BLaER1 treated with 17β-estradiol and CSF1 and Interleukin-3, amounts not matched to agents 10 nM and 100 nM (cell line): ENCODE measurements at regions not wholly inside any gene's neighbourhood (a gene's known extent, or its start where the extent isn't known, plus 50 kb on each side); places are given as distances from the start of the nearest gene placed in this dataset.
A peak's percentile ranks its signal among the peaks of the same experiment; 100 is the strongest.

Experiments
- H3K27ac ChIP-seq, 11 experiments: shearing (Covaris generic); formaldehyde crosslinking; 2 replicates each; pipeline ENCODE4 v1.8.1; 2022
- H3K27me3 ChIP-seq, 11 experiments: shearing (Covaris generic); formaldehyde crosslinking; 2 replicates each; pipeline ENCODE4 v1.8.1; 2022
- H3K36me3 ChIP-seq, 11 experiments: shearing (Covaris generic); formaldehyde crosslinking; 2 replicates each; pipeline ENCODE4 v1.8.1; 2022
- H3K4me1 ChIP-seq, 10 experiments: shearing (Covaris generic); formaldehyde crosslinking; 2 replicates each; pipeline ENCODE4 v1.8.1; 2022
- H3K4me2 ChIP-seq, 11 experiments: shearing (Covaris generic); formaldehyde crosslinking; 2 replicates each; pipeline ENCODE4 v1.8.1; 2022
- H3K4me3 ChIP-seq, 10 experiments: shearing (Covaris generic); formaldehyde crosslinking; 2 replicates each; pipeline ENCODE4 v1.8.1; 2022
- H3K9ac ChIP-seq, 11 experiments: shearing (Covaris generic); formaldehyde crosslinking; 2 replicates each; pipeline ENCODE4 v1.8.1; 2022
- H3K9me3 ChIP-seq, 11 experiments: shearing (Covaris generic); formaldehyde crosslinking; replicated peaks in 1 of 11; 2 replicates each; pipeline ENCODE4 v1.8.1; 2022
- H4K20me1 ChIP-seq, 11 experiments: shearing (Covaris generic); formaldehyde crosslinking; 2 replicates each; pipeline ENCODE4 v1.8.1; 2022
- Cebpa-rat ChIP-seq, 11 experiments: shearing (Covaris generic); IDR thresholded peaks; 2 replicates each; pipeline ENCODE4 v1.8.1; 2022

DNA sequence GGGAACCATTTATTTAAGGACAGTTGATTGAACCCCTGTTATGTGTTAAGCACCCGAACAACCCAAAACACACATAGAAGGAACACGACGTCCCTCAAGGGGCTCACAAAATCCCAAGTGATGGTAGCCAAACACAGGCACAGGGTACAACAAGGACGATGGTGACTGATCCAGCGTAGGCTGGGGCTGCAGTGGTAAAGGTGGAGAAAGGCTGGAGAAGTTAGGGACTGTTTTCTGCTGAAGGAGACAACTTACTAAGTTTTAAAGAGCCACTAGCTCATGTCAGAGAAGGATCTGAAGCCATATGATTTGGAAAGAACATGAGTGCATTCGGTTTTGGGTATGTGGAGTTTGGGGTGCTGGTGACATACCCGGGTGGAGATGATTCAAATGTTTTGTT lies 229.6 kb upstream of the TNRC6C start:
- Histone ChIP-seq H3K4me3 (no peak overlapping the region), H4K20me1 (no peaks in the 10 kb centered on the region)
- no peak for TF ChIP-seq Cebpa-rat (IDR thresholded peaks at IDR 0.05)

DNA sequence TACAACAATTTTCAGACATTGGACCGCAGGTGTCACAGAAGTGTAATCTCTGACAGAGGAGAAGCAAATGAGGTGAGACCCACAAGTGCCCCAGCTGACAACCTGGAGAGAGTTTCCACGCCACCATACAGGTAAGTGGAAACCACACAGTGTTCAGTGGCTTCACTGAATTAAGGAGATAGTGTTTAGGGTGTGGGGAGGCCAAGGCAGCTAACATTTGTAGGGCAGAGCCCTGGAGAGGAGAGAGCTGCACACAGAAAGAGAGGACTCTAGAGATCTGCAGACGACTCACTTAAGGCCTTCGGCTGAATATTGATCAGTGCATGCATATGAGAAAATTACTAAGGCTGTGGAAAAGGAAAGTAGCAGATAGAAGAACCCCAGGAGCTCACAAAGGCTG lies 228.9 kb upstream of the TNRC6C start:
- H4K20me1 ChIP-seq, result no peaks in the 10 kb centered on the region
- H3K36me3 ChIP-seq, result no peaks in the 10 kb centered on the region; a peak in 1 of 22 replicates
- peaks cover 0 to 12% (median 0%) of the 10 kb centered on the region in 11 experiments; a peak in 7 of 22 replicates for H3K27me3 ChIP-seq
- H3K4me3 ChIP-seq, result no peak overlapping the region
- peaks cover 18 to 36% (median 32%) of the 10 kb centered on the region in 10 experiments for H3K4me1 ChIP-seq
- H3K4me2 ChIP-seq, result no peak overlapping the region
- no peak overlapping the region for H3K27ac ChIP-seq
- TF ChIP-seq Cebpa-rat (IDR thresholded peaks at IDR 0.05), result no peak
- H3K9ac ChIP-seq, result no peak overlapping the region
- H3K9me3 ChIP-seq, result peaks cover 31 to 48% (median 40%) of the 10 kb centered on the region in 11 experiments

More for the DNA sequence above, 229.6 kb upstream of the TNRC6C start:
- H3K4me2 ChIP-seq, result no peak overlapping the region
- peaks cover 27 to 42% (median 35%) of the 10 kb centered on the region in 11 experiments for H3K9me3 ChIP-seq
- no peak overlapping the region for H3K9ac ChIP-seq
- H3K27me3 ChIP-seq, result peaks cover 0 to 17% (median 0%) of the 10 kb centered on the region in 11 experiments; a peak in 7 of 22 replicates
- no peaks in the 10 kb centered on the region; a peak in 1 of 22 replicates for H3K36me3 ChIP-seq
- no peak overlapping the region for H3K27ac ChIP-seq
- peaks cover 17 to 39% (median 34%) of the 10 kb centered on the region in 10 experiments; a peak in 19 of 20 replicates for H3K4me1 ChIP-seq

DNA sequence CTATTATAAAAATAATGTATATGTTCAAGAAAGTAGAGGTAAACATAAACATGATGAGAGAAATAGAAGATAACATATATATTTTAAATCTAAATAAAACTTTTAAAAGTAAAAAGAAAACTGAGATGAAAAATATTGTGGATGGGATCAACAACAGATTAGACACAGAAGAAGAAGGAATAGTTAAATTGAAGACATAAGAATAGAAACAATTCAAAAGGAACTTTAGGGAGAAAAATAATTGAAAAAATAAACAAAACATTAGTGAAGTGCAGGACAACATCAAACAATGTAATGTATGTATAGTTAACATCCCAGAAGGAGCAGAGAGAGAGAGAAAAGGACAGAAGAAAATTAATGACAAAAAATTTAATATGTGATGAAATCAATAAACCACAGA lies 228.1 kb upstream of the TNRC6C start:
- Histone ChIP-seq H3K4me1 (peaks cover 12 to 36% (median 31%) of the 10 kb centered on the region in 10 experiments), H3K4me3 (no peak overlapping the region), H3K9ac (no peak overlapping the region), H3K36me3 (no peaks in the 10 kb centered on the region; a peak in 1 of 22 replicates), H3K27me3 (peaks cover 0 to 7% (median 0%) of the 10 kb centered on the region in 11 experiments; a peak in 7 of 22 replicates), H4K20me1 (no peaks in the 10 kb centered on the region), H3K9me3 (peaks cover 31 to 48% (median 40%) of the 10 kb centered on the region in 11 experiments), H3K4me2 (no peak overlapping the region), H3K27ac (no peak overlapping the region)
- no peak for TF ChIP-seq Cebpa-rat (IDR thresholded peaks at IDR 0.05)

DNA sequence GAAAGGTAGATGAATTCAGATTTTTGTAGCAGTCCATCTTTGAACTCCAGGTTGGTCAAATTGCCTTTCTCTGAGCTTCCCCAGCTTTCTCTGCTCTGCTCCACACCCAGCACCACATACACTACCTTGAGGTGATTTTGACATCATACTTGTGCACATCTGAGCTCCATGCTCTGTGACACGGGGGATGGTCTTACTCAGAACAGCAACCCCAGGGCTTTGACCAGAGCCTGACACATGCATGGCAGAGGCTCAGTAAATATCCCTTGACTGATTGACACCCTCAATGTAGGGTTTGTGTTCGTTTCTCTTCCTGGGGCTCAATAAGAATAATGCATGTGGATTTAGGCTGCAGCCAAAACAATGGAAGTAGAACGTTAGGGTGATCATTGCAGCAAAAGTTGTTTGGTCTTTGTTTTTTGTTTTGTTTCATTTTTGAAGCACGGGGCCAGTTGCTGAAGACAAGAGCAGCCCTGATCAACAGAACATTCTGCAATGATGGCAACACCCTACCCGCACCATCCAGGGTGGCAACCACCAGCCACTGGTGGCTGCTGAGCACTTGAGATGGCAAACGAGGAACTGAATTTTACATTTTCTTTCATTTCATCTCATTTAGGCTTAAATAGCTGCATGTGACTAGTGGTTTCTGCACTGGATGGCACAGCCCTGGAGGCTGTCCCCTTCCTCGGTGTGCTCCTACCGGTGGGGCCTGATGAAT lies 224.8 kb upstream of the TNRC6C start:
- Histone ChIP-seq H3K4me1 (peaks cover 7 to 14% (median 11%) of the 10 kb centered on the region in 10 experiments; a peak in 18 of 20 replicates), H3K27ac (no peak overlapping the region), H3K9ac (no peak overlapping the region), H3K4me2 (peak overlapping the region in 1 of 11 experiments; percentile 56; a peak in 3 of 22 replicates), H4K20me1 (no peaks in the 10 kb centered on the region), H3K36me3 (no peaks in the 10 kb centered on the region; a peak in 1 of 22 replicates), H3K4me3 (no peak overlapping the region), H3K9me3 (peaks cover 31 to 48% (median 40%) of the 10 kb centered on the region in 11 experiments), H3K27me3 (no peaks in the 10 kb centered on the region)
- no peak for TF ChIP-seq Cebpa-rat (IDR thresholded peaks at IDR 0.05)

DNA sequence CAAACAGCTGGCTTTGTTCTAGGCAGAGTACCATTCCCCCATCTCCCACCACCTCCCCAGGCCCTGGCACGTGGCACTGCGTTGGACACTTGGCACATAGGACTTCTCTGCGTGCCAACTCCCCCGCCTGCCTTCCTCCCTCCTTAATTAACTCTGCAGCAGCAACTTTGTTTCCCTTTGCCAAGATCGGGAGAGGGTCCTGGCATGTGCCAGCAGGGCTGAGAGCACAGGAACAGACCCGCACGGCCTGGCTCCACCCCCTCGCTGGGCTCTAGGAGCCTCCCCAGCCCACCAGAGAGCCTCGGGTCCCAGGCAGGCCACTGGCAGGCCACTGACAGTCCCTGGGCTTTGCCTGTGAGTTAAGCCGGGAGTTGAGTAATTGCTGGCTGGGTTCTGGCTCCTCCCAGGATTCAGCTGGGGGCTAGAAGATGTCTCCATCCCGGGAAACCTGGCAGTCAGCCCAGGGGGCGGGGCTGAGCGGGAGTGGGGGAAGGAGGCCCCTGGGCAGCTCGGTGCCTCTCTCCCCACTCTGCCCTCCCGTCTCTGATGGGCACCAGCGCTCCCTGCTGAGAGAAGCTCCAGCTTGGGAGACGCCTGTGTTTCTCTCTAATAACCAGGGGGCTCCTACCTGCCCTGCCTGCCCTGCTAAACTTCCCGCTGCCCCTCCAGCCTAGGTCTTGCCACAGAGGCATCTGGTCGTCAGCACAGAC lies 224.0 kb upstream of the TNRC6C start:
- no peaks in the 10 kb centered on the region for H3K27me3 ChIP-seq
- H3K4me2 ChIP-seq, result peak overlapping the region in 10 of 11 experiments; percentile 23 to 56 (median 47); a peak in 18 of 22 replicates
- no peaks in the 10 kb centered on the region for H4K20me1 ChIP-seq
- TF ChIP-seq Cebpa-rat (IDR thresholded peaks at IDR 0.05), result no peak
- no peak overlapping the region for H3K9ac ChIP-seq
- no peak overlapping the region for H3K27ac ChIP-seq
- H3K4me1 ChIP-seq, result peaks cover 7 to 14% (median 11%) of the 10 kb centered on the region in 10 experiments; a peak in 18 of 20 replicates
- H3K9me3 ChIP-seq, result peaks cover 31 to 46% (median 39%) of the 10 kb centered on the region in 11 experiments
- H3K4me3 ChIP-seq, result no peak overlapping the region
- no peaks in the 10 kb centered on the region; a peak in 1 of 22 replicates for H3K36me3 ChIP-seq

DNA sequence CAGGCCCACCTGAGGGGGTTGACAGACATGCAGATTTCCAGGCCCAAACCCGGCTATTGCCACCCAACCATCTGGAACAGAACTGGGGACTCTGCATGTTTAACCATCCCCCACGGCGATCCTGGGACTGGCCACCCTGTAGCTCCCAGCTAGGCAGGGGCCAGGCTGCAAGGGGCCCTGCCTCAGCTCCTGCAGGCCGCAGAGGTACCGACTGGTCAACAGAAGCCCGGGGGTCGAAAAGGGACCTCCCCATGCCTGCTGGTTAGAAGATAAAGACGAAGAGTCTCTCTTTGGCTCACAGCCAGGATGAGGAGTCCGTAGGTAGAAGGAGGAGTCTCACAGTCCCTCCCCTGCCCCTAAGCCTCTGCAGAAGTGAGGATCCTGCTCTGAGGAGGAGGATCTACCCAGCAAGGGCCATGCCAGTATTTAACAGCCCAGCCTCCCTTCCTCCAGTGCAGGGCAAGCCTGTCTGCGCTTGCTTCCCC lies 223.4 kb upstream of the TNRC6C start:
- Histone ChIP-seq H3K27ac (no peak overlapping the region), H3K9ac (no peak overlapping the region), H3K9me3 (peaks cover 31 to 41% (median 36%) of the 10 kb centered on the region in 11 experiments), H4K20me1 (no peaks in the 10 kb centered on the region), H3K4me1 (peaks cover 7 to 14% (median 11%) of the 10 kb centered on the region in 10 experiments; a peak in 18 of 20 replicates), H3K27me3 (no peaks in the 10 kb centered on the region), H3K4me2 (peak overlapping the region in 9 of 11 experiments; percentile 37 to 56 (median 48); a peak in 15 of 22 replicates), H3K36me3 (no peaks in the 10 kb centered on the region; a peak in 1 of 22 replicates), H3K4me3 (no peak overlapping the region)
- no peak for TF ChIP-seq Cebpa-rat (IDR thresholded peaks at IDR 0.05)

DNA sequence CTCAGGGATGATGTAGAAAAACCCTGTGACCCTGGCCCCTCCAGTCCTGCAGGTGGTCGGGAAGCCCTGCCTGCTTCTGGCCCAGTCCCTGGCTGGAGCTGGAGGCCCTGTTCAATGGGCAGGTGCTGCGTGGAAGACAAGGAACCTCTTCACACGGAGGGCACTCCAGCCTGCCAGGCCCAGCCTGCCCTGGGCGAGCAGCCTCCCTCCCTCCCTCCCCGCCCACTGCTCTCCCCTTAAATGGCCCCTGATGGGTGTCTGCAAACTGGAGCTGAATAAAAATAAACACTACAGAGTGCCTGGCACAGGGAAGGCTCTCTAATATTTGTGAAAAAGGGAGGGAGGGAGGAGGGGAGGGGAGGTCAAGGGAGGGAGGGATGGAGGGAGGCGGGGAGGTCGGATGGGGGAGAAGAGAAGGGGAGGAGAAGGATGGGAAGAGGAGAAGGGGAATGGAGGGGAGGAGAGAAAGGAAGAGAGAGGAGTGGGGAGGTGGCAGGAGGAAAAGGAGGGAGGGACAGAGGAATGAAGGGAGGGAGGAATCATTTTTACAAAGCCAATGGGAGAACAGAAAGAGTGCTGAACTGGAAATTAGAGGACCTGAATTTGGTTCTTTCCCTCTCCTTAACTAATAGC lies 222.8 kb upstream of the TNRC6C start:
- Histone ChIP-seq H3K27me3 (no peaks in the 10 kb centered on the region), H3K4me1 (peaks cover 7 to 14% (median 11%) of the 10 kb centered on the region in 10 experiments; a peak in 18 of 20 replicates), H3K9ac (no peak overlapping the region), H3K4me3 (no peak overlapping the region), H4K20me1 (no peaks in the 10 kb centered on the region), H3K9me3 (peaks cover 31 to 43% (median 38%) of the 10 kb centered on the region in 11 experiments), H3K4me2 (peak overlapping the region in 3 of 11 experiments; percentile 51 to 56 (median 51); a peak in 1 of 22 replicates), H3K36me3 (no peaks in the 10 kb centered on the region; a peak in 1 of 22 replicates), H3K27ac (no peak overlapping the region)
- no peak for TF ChIP-seq Cebpa-rat (IDR thresholded peaks at IDR 0.05)

DNA sequence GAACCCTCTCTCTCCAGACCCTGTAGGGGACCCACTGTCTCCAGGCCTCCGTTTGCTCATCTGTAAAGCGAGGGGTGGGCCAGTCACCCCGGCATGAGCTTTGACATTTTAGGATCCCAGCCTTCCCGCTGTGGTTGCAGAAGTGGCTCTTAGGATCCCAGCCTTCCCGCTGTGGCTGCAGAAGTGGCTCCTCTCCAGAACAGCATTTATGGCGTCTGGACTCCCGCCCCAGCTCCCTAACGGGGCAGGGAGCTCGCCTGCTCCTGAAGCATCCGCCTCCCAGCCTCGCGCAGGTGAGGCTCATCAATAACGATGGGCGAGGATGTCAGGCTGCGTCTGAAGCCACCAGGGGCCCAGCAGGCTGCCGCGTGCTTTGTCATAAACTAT lies 222.3 kb upstream of the TNRC6C start:
- Histone ChIP-seq H3K4me2 (no peak overlapping the region), H3K9ac (no peak overlapping the region), H3K27ac (no peak overlapping the region), H3K9me3 (peaks cover 30 to 45% (median 36%) of the 10 kb centered on the region in 11 experiments), H3K4me3 (no peak overlapping the region), H4K20me1 (no peaks in the 10 kb centered on the region), H3K4me1 (peaks cover 7 to 14% (median 11%) of the 10 kb centered on the region in 10 experiments; a peak in 18 of 20 replicates), H3K27me3 (no peaks in the 10 kb centered on the region), H3K36me3 (no peaks in the 10 kb centered on the region; a peak in 1 of 22 replicates)
- no peak for TF ChIP-seq Cebpa-rat (IDR thresholded peaks at IDR 0.05)
